Fibroblast of lung (primary cell): ENCODE measurements at regions not wholly inside any gene's neighbourhood (a gene's known extent, or its start where the extent isn't known, plus 50 kb on each side); places are given as distances from the start of the nearest gene placed in this dataset.

Experiments used
- EZH2 ChIP-seq: IDR thresholded peaks from 2 replicates; pipeline ENCODE4 v1.5.1; 2012; ENCODE audit warnings: low read length, control low read depth, mild to moderate bottlenecking; ENCODE audit errors: missing control alignments
- TF ChIP-seq, protein P1 (sequence below), 2 donors: IDR thresholded peaks in 1 of 2; conservative IDR thresholded peaks in 1 of 2; 1 replicate in 1 of 2; 2 replicates in 1 of 2; pipeline ENCODE4 v1.5.1; 2011 to 2012; ENCODE audit warnings: low read length in 2 of 2, control low read depth in 1 of 2, inconsistent platforms in 1 of 2, low read depth in 1 of 2, mild to moderate bottlenecking in 1 of 2

DNA sequence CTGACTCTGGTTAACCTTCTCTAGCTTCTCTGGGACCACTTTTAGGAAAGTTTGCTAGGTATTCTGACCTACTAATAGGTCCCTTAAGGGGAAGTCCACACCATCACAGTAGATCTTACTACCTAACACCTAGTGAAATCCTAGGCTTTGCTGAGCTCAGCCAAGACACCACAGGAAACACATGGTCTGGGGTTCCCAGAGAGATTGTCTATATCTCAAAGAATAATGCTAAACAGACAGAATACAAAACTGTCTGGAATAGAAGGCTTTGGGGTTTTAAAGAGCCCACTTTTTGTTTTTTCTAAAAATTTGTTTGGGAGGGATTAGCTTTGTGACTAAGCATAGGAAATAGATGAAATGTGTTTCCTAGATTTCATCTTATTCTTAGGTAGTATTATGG, 395.1 kb downstream of the ARHGEF28 start:
- TF ChIP-seq, protein P1, sequence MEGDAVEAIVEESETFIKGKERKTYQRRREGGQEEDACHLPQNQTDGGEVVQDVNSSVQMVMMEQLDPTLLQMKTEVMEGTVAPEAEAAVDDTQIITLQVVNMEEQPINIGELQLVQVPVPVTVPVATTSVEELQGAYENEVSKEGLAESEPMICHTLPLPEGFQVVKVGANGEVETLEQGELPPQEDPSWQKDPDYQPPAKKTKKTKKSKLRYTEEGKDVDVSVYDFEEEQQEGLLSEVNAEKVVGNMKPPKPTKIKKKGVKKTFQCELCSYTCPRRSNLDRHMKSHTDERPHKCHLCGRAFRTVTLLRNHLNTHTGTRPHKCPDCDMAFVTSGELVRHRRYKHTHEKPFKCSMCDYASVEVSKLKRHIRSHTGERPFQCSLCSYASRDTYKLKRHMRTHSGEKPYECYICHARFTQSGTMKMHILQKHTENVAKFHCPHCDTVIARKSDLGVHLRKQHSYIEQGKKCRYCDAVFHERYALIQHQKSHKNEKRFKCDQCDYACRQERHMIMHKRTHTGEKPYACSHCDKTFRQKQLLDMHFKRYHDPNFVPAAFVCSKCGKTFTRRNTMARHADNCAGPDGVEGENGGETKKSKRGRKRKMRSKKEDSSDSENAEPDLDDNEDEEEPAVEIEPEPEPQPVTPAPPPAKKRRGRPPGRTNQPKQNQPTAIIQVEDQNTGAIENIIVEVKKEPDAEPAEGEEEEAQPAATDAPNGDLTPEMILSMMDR (conservative IDR thresholded peaks at IDR 0.05 in 1 of 2, IDR thresholded peaks at IDR 0.05 in 1 of 2; ENCODE audit: low read depth in 1 of 2, low read length in 2 of 2), result no peak
- no peak for TF ChIP-seq EZH2
